ENCODE measurements at regions not wholly inside any gene's neighbourhood (a gene's known extent, or its start where the extent isn't known, plus 50 kb on each side); places are given as distances from the start of the nearest gene placed in this dataset.

DNA sequence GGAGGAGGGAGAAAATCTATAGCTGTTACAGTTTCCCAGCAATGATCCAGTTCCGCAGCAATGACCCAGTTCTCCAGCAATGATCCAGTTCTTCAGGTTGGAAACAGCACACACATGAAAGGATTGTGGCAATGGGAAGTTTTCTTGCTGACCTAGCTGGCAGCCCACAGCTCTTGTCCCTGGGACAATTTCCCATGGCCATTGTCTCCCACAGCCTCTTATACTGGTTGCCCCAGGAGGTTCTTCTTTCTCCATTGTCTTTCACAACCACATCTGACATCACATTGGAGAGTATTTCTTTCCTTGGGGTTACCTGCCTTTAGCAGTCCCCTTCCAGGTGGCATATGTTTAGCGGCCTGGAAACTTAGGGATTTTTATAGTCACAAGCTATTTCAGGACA, 209.8 kb upstream of the PLEKHG7 start:
- no peak for DNase-seq

DNA sequence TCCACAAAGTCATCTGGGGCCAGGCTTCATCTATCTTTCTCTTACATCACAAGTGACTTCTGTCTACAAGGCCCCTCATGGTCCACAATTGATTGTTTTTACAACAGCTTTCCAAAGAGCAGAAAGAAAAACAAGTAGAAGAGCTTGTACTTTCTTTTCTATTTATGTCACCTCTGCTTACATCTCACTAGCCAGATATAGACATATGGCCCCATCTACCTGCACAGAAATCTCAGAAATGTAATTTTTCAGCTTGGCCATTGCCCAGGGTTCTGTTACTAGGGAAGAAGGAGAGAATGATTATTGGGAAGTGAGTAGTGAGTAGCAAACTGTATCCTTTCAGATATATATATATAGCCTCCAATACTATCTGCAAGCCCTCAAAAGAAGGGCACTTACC, 210.5 kb upstream of the PLEKHG7 start:
- DNase-seq, result no peak

- DNase-seq, result no peak
Measured at GRCh38 chr12:92489781-92490180, 213.0 kb upstream of the PLEKHG7 start.

GRCh38 chr12:92488735-92489134, 214.1 kb upstream of the PLEKHG7 start:
- DNase-seq, result no peak

- no peak for DNase-seq
Measured at GRCh38 chr12:92487138-92487485, 215.7 kb upstream of the PLEKHG7 start.

GRCh38 chr12:92486443-92487137, 216.2 kb upstream of the PLEKHG7 start:
- no peak for DNase-seq

GRCh38 chr12:92485351-92486348, 217.1 kb upstream of the PLEKHG7 start:
- DNase-seq, result no peak

GRCh38 chr12:92482599-92482998, 220.2 kb upstream of the PLEKHG7 start:
- DNase-seq, result no peak

- no peak for DNase-seq
Measured at GRCh38 chr12:92481066-92481465, 221.7 kb upstream of the PLEKHG7 start.

- no peak for DNase-seq
Measured at GRCh38 chr12:92478692-92479091, 224.1 kb upstream of the PLEKHG7 start.

GRCh38 chr12:92476844-92477243, 225.9 kb upstream of the PLEKHG7 start:
- DNase-seq, result no peak

DNA sequence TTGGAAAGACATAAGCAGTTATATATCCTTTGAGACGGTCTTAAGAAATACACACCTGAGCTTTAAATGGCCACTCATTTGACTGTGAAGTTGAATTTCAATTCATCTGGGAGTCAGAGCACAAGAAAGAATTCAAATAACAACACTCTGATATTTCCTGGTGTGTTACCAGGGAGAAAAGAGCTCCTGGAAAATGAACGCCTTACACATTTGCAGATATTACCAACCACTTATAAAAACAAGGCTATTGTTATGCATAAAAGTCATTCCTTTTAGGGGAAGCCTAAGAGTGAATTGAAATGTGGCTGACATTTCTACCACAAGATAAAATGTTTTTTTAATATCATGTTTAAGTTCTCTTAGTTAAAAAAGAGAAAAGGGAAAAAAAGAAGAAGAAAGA, 229.2 kb upstream of the PLEKHG7 start:
- no peak for DNase-seq

- DNase-seq, result no peak
Measured at GRCh38 chr12:92472201-92472600, 230.6 kb upstream of the PLEKHG7 start.

GRCh38 chr12:92471551-92471950, 231.2 kb upstream of the PLEKHG7 start:
- no peak for DNase-seq

DNA sequence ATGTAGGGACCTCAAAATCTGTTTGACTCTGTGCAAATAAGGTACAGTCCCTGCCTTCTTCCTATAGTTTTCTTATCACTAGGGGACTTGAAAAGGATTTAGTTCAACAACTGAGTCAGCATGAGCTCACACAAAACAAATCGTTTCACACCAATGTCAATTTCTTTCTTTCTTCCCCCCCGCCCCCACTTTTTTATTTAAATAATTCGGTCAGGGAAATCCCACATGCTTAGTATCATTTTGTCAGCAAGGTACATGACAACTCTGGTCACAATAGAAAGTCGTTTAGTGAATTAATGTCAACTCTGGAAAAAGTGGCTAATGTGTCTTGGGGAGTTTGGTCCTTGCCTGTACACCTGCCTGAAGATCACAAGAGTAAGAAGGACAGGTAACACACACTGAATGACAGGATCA, 232.2 kb upstream of the PLEKHG7 start:
- no peak for DNase-seq

DNA sequence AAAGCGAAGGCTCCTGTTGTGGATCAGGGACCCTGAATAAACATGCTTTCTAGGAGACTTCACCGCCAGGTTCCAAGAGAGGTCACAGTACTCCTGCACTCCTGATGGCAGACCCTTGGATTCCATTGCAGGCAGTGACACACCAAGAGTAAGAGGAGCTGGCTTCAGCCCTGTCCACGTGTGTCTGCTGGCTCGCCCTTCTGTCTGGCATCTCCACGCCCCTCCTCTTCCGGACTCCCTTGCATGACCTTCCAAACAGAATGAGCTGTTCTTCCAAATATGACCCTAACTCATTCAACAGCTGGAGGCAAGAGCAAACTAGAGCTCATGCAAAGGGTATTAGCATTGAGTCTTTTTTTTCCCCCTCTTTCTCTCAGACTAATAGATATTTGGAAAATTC, 233.0 kb upstream of the PLEKHG7 start:
- DNase-seq, result peak; percentile 89

- no peak for DNase-seq
Measured at GRCh38 chr12:92468358-92469020, 234.3 kb upstream of the PLEKHG7 start.

- peak; percentile 42 for DNase-seq
Measured at GRCh38 chr12:92467886-92468285, 234.9 kb upstream of the PLEKHG7 start.

- peak; percentile 98 for DNase-seq
Measured at GRCh38 chr12:92466391-92467305, 236.1 kb upstream of the PLEKHG7 start.

- peak; percentile 73 for DNase-seq
Measured at GRCh38 chr12:92465786-92466295, 236.9 kb upstream of the PLEKHG7 start.

DNA sequence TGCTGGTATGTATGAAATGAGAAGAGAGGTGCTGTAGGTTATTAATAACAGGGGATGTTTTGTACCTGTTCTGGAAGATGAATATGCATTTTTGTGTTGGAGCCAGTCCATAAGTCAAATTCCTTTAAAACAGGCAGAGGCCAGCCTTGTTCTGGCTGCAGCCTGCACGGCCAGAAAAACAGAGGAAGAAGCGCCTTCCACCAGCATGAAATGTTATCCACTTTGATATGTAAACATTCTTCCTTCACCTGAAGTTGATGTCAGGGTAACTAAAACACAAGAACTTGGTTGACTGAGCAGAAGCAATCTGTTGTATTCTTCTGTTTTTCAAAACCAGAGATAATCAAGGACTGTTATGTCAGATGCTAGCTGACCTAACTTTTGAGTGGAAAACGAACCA, 237.9 kb upstream of the PLEKHG7 start:
- no peak for DNase-seq

DNA sequence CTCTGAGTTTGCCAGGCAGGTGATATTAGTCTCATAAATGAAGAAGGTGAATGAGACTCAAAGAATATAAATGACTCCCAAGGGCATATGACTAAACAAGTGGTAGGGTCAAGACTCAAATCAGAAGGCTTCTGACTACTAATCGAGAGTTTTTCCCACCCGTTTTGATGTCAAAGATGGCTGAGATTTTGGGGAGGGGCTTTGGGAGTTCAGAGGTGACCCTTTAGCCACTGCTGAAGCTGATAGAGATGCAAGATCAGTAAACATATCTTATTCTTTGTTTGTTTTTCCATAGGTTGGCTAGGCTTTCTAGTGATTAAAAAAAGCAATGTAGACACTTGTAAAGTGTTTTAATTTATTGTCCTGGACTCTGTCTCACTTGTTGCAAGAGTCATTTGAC, 239.6 kb upstream of the PLEKHG7 start:
- no peak for DNase-seq
